Ecto neural progenitor cell (in vitro differentiated cells): ENCODE measurements at regions not wholly inside any gene's neighbourhood (a gene's known extent, or its start where the extent isn't known, plus 50 kb on each side); places are given as distances from the start of the nearest gene placed in this dataset.
"Not testable (repeated sequence)": the region's sequence is repeated elsewhere in the genome, so short reads cannot be mapped to it uniquely, and the experiment has no call there.

ENCODE experiments used
- DNase-seq: peaks from one replicate; pipeline ENCODE4 v3.0.0-alpha.2; 2018; ENCODE audit warnings: low spot score

DNA sequence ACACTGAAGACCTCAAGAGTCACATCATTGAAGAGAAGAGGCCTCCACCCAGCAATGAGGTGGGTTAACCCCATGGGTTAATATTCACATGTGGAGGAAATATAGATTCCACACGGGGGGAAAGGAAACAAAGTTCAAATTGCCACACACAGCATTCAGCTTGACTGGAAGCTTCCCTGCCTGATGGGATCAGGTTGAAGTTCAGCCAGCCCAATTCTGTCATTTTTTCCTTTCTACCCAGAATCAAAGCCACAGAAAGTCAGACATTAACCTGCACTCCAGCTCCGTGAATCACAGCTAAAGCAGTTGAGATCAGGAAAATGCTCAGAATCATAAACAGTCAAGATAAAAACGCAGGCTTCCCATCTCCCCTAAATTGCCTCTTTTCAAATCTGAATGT, 208.7 kb upstream of the OBI1 start:
- no peak for DNase-seq

DNA sequence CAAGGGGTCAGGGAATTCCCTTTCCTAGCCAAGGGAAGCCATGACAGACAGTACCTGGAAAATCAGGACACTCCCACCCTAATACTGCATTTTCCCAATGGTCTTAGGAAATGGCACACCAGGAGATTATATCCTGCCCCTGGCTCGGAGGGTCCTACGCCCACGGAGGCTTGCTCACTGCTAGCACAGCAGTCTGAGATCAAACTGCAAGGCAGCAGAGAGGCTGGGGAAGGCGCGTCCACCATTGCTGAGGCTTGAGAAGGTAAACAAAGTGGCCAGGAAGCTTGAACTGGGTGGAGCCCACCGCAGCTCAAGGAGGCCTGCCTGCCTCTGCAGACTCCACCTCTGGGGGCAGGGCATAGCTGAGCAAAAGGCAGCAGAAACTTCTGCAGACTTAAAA, 207.1 kb upstream of the OBI1 start:
- DNase-seq, result not testable (repeated sequence)

DNA sequence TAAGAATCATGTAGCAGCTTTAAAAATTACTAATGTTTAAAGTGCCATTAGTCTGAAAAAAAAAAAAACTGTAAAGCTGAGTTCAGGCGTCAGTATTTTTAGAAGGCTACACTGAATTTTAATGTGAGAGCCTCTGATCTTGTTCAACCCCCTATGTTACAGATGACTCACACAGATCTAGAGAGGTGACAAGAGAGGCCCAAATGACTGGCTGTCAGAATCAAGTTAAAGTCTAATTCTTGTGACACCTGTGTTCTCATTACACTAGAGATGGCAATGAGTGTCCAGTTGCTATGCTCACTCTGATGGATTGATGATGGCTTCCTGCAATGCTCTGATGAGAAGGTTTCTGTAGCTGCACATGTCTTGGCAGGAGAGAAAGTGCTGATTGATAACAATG, 203.5 kb upstream of the OBI1 start:
- no peak for DNase-seq

GRCh38 chr13:78852709-78853108, 193.8 kb upstream of the OBI1 start:
- DNase-seq, result no peak

DNA sequence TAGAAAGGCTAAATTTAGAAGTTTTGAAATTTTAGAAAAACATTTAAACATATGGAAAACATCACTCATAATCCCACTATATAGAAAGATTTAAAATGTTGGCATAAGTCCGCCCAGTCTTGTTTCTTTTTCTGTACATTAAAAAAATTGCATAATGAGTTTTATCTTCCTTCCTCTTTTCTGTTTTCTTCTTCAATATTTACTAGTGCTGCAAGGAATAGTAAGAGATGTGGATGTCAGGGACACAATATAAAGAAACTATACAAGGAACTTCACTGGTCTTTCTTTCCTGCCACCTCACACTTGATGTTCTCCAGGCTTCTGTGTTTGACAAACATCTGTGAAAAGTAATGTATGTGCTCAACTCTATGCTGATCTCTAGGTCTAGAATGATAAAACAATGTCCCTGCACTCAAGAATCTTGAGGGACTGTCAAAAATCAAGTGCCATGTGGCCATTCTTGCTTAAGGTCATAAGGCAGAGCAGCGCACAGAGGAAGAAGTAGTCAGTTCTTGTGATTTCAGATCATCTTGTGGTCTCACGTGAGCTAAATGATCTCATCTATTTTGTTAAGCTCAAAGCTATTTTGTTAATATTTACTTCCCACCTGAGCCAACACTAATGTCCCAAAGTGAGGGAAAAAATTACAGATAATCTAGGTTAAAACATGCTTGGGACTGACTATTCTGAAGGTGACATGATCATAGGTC, 186.9 kb upstream of the OBI1 start:
- DNase-seq, result no peak

DNA sequence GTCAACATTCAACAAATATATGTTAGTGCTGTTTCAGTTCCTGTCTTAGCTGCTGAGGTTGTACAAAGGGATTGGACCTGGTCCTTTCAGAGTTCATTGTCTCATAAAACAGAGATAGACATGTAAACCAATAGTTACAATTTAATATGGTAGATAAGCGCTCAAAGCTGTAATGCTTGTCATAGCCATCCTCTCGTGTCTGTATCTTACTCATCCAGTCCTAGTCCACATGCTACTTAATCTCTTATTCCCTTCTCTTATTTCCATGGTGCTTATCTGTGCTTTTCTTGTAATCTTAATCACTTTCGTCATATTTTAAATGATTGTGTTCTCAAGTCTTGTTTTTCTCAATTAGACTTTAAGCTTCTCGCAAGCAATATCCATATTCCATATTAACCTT, 185.2 kb upstream of the OBI1 start:
- DNase-seq, result no peak

DNA sequence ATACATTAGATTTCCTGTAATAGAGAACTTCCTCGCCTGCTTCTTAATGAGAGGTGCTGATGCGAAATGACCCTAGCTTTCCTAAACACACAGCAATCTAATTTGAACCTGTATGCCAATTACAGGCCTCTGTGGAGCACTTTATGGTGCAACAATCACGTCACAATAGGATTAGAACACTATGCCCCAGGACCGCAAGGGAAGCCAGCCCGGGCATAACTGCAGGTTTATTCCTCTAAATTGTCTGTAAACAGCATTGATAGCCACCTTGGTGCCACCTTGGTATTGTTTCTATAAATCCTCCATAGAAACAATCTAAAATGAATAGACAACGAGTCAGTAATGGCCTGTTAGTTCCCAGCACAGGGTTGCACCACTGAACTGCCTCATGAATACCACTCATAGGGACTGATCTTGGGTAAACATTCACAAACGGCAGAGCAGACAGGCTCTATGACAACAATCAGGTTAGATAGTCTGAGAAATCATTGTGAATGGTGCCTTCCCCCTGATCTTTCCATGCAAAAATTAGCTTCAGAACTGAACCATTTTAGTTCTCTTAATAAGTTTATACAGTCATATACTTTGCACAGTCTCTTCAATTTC, 182.5 kb upstream of the OBI1 start:
- DNase-seq, result no peak

DNA sequence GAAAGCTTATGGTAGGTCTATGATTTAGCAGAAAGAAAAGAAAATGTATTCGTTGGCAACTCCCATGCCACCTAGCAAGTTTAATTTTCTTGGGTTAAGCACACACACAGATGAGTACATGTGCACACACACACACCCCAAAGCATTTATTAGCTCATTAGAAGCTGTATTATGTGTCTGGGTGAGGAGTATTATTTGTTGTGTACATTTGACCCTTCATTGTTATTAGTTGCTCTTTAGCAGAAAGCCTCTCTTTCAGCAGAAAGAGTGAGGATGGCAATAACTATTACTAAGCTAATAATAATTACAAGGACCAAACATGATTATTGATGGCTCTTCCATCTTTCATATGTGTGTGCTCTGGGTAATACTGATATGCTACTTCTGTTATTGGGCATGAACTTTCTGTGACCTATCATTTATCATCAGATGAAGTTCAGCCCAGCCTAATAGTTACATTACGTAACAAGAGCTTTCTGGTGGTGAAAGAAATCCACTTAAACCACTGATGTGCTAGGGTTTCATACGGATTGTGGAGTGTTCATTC, 177.4 kb upstream of the OBI1 start:
- no peak for DNase-seq

- DNase-seq, result no peak
Observed at GRCh38 chr13:78832461-78832860, 173.5 kb upstream of the OBI1 start.

GRCh38 chr13:78830508-78830907, 171.6 kb upstream of the OBI1 start:
- no peak for DNase-seq

GRCh38 chr13:78829821-78830220, 170.9 kb upstream of the OBI1 start:
- DNase-seq, result no peak

- no peak for DNase-seq
Observed at GRCh38 chr13:78827471-78827870, 168.5 kb upstream of the OBI1 start.

GRCh38 chr13:78826936-78827335, 168.0 kb upstream of the OBI1 start:
- DNase-seq, result no peak

- no peak for DNase-seq
Observed at GRCh38 chr13:78826312-78826711, 167.4 kb upstream of the OBI1 start.

GRCh38 chr13:78820541-78820940, 161.6 kb upstream of the OBI1 start:
- no peak for DNase-seq

GRCh38 chr13:78816592-78816991, 157.6 kb upstream of the OBI1 start:
- no peak for DNase-seq

GRCh38 chr13:78816154-78816553, 157.2 kb upstream of the OBI1 start:
- DNase-seq, result no peak

- DNase-seq, result no peak
Observed at GRCh38 chr13:78806457-78806856, 147.5 kb upstream of the OBI1 start.

- DNase-seq, result no peak
Observed at GRCh38 chr13:78802912-78803311, 144.0 kb upstream of the OBI1 start.

- no peak for DNase-seq
Observed at GRCh38 chr13:78787190-78787589, 128.2 kb upstream of the OBI1 start.

GRCh38 chr13:78786459-78786858, 127.5 kb upstream of the OBI1 start:
- no peak for DNase-seq

GRCh38 chr13:78785764-78786163, 126.8 kb upstream of the OBI1 start:
- no peak for DNase-seq

- no peak for DNase-seq
Observed at GRCh38 chr13:78784014-78784750, 125.2 kb upstream of the OBI1 start.
